MM.1S (cell line): ENCODE measurements at regions not wholly inside any gene's neighbourhood (a gene's known extent, or its start where the extent isn't known, plus 50 kb on each side); places are given as distances from the start of the nearest gene placed in this dataset.

Experiments used
- DNase-seq: peaks from one replicate; pipeline ENCODE4 v3.0.0-alpha.2; 2015
- H2AFZ ChIP-seq: fragments of 300-600 bp; sonication (generic); 2 replicates; pipeline ENCODE4 v1.6.0; 2016; ENCODE audit warnings: antibody characterized with exemption, low read length
- H3F3A ChIP-seq: fragments of 300-600 bp; sonication (generic); 2 replicates; pipeline ENCODE4 v1.6.1; 2016; ENCODE audit warnings: mild to moderate bottlenecking, antibody characterized with exemption, low read length, moderate library complexity, mixed read lengths; ENCODE audit not compliant: insufficient read depth
- H3K27ac ChIP-seq: fragments of 300-600 bp; sonication (generic); 2 replicates; pipeline ENCODE4 v1.5.1; 2016; ENCODE audit warnings: mild to moderate bottlenecking, low read length
- H3K27me3 ChIP-seq: fragments of 300-600 bp; sonication (generic); replicated peaks from 2 replicates; pipeline ENCODE4 v1.6.0; 2016; ENCODE audit warnings: low read length; ENCODE audit not compliant: insufficient read depth
- H3K36me3 ChIP-seq: fragments of 300-600 bp; sonication (generic); replicated peaks from 2 replicates; pipeline ENCODE4 v1.6.1; 2016; ENCODE audit warnings: mild to moderate bottlenecking, low read length, mixed read lengths; ENCODE audit not compliant: insufficient read depth
- H3K4me1 ChIP-seq: fragments of 300-600 bp; sonication (generic); 2 replicates; pipeline ENCODE4 v1.6.1; 2016; ENCODE audit warnings: low read length, mixed read lengths
- H3K4me2 ChIP-seq: fragments of 300-600 bp; sonication (generic); 2 replicates; pipeline ENCODE4 v1.6.0; 2016; ENCODE audit warnings: low read depth, low read length
- H3K4me3 ChIP-seq: fragments of 300-600 bp; sonication (generic); 2 replicates; pipeline ENCODE4 v1.5.1; 2016; ENCODE audit warnings: low read length, mixed read lengths
- H3K79me2 ChIP-seq: fragments of 300-600 bp; sonication (generic); 2 replicates; pipeline ENCODE4 v1.6.1; 2016; ENCODE audit warnings: mixed run types, low read length, mixed read lengths
- H3K9ac ChIP-seq: fragments of 300-600 bp; sonication (generic); 2 replicates; pipeline ENCODE4 v1.6.1; 2016; ENCODE audit warnings: low read length, mixed read lengths
- H3K9me2 ChIP-seq: fragments of 300-600 bp; sonication (generic); replicated peaks from 2 replicates; pipeline ENCODE4 v1.6.1; 2016; ENCODE audit warnings: mild to moderate bottlenecking, low read length, mixed read lengths; ENCODE audit not compliant: insufficient read depth
- H3K9me3 ChIP-seq: fragments of 300-600 bp; sonication (generic); replicated peaks from 2 replicates; pipeline ENCODE4 v1.6.1; 2016; ENCODE audit warnings: mild to moderate bottlenecking, low read length, mixed read lengths; ENCODE audit not compliant: insufficient read depth
- H4K20me1 ChIP-seq: fragments of 300-600 bp; sonication (generic); 2 replicates; pipeline ENCODE4 v1.6.1; 2016; ENCODE audit warnings: mild to moderate bottlenecking, low read length, moderate library complexity, mixed read lengths; ENCODE audit not compliant: insufficient read depth
- EZH2 ChIP-seq: fragments of 300-600 bp; sonication (generic); optimal IDR thresholded peaks from 2 replicates; pipeline ENCODE3; 2017; ENCODE audit warnings: low read depth, mild to moderate bottlenecking, antibody characterized with exemption, low read length, mixed read lengths
- EZH2phosphoT487 ChIP-seq: fragments of 300-600 bp; sonication (generic); IDR thresholded peaks from 2 replicates; pipeline ENCODE4 v1.6.1; 2018; ENCODE audit warnings: antibody characterized with exemption, low read length
- TF ChIP-seq, protein P1 (sequence below): fragments of 300-600 bp; sonication (generic); IDR thresholded peaks from 2 replicates; pipeline ENCODE4 v1.5.1; 2016; ENCODE audit warnings: antibody characterized with exemption, low read length, mixed read lengths

DNA sequence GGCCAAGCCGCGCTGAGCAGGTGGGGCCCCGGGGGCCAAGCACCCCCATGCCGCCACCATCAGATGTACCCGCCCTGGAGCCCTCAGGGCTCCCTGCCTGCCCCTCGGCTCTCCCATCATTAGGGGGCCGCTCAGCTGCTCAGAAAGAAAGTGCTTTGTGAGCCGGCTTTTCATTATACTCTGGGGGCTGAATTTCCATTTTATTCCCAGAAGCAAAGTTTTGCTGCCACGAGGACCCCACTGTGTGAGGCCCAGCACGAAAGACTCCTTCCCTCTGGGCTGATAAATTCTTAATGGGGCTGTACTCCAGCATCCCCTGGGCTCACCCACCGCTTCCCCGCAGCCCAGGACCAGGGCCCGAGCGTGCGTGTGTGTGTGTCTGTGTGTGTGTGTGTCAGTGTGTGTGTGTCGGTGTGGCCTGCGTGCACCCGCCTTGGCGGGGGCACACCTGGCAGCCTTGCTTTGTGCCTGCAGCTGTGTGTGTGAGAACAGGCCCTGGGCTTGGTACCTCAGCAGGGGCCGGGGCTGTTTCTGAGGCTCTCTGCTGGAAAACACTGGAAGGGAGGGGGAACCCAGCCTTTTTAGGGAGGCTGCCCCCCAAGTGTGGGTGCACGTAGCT, 103.0 kb upstream of the GSE1 start:
- Histone ChIP-seq H3K27me3 (peaks cover 54% of the 10 kb centered on the region), H3F3A (no peaks in the 10 kb centered on the region), H4K20me1 (no peaks in the 10 kb centered on the region), H3K4me3 (no peak overlapping the region), H3K4me2 (no peak overlapping the region), H3K27ac (no peak overlapping the region), H3K36me3 (no peaks in the 10 kb centered on the region), H3K9ac (no peak overlapping the region), H3K9me3 (no peaks in the 10 kb centered on the region), H2AFZ (no peak overlapping the region), H3K4me1 (no peaks in the 10 kb centered on the region), H3K9me2 (no peaks in the 10 kb centered on the region), H3K79me2 (no peaks in the 10 kb centered on the region)
- DNase-seq, result no peak
- TF ChIP-seq EZH2 (no peak), EZH2phosphoT487 (no peak)
- TF ChIP-seq, protein P1, sequence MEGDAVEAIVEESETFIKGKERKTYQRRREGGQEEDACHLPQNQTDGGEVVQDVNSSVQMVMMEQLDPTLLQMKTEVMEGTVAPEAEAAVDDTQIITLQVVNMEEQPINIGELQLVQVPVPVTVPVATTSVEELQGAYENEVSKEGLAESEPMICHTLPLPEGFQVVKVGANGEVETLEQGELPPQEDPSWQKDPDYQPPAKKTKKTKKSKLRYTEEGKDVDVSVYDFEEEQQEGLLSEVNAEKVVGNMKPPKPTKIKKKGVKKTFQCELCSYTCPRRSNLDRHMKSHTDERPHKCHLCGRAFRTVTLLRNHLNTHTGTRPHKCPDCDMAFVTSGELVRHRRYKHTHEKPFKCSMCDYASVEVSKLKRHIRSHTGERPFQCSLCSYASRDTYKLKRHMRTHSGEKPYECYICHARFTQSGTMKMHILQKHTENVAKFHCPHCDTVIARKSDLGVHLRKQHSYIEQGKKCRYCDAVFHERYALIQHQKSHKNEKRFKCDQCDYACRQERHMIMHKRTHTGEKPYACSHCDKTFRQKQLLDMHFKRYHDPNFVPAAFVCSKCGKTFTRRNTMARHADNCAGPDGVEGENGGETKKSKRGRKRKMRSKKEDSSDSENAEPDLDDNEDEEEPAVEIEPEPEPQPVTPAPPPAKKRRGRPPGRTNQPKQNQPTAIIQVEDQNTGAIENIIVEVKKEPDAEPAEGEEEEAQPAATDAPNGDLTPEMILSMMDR, result no peak

DNA sequence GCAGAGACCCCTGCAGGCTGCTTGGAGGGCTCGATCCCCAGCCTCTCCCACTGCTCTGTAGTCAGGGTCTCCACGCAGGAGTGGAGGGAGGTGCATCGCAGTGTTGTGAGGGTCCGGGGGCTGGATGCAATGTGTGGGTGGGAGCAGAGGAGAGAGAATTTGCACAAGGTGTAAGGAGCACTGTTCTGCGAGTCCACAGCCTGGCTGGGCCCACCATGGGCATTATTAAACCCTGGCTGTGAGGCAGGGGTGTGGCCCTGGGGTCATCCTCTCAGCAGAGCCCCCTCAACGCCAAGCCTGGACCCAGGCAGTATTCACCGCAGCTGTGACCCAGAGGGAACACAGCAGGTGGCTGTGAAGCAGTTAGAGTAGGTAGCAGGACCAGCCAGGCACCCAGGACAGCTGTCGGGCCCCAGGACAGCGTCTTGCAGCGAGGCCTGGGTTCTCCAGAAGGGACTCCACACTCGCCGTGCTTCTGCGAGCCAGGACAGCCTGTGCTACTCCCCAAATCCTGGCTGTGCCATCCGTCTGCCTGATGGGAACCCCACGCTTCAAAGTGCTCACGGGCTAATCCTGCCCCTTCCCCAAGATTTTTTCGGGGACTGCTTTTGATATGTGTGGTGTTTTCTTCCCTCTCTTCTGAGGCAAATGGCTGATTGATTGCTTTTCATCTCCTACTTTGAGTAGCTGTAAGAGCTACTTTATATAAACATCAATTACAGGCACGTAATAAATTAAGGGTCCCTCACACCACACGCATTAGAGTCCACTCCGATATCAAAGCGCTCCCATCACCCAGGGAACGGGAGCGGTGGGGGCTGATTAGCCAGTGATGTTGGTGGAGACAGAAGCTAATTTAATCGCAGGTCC, 100.9 kb upstream of the GSE1 start:
- DNase-seq, result no peak
- H3F3A ChIP-seq, result no peaks in the 10 kb centered on the region
- H3K79me2 ChIP-seq, result no peaks in the 10 kb centered on the region
- no peaks in the 10 kb centered on the region for H4K20me1 ChIP-seq
- H3K36me3 ChIP-seq, result no peaks in the 10 kb centered on the region
- no peak overlapping the region for H3K27ac ChIP-seq
- no peak overlapping the region for H3K4me3 ChIP-seq
- no peak overlapping the region for H3K9ac ChIP-seq
- TF ChIP-seq, protein P1, result no peak
- TF ChIP-seq EZH2phosphoT487 (no peak), EZH2 (no peak)
- H3K4me2 ChIP-seq, result no peak overlapping the region
- H2AFZ ChIP-seq, result no peak overlapping the region
- peaks cover 64% of the 10 kb centered on the region for H3K27me3 ChIP-seq
- H3K9me2 ChIP-seq, result no peaks in the 10 kb centered on the region
- no peaks in the 10 kb centered on the region for H3K4me1 ChIP-seq
- no peaks in the 10 kb centered on the region for H3K9me3 ChIP-seq

DNA sequence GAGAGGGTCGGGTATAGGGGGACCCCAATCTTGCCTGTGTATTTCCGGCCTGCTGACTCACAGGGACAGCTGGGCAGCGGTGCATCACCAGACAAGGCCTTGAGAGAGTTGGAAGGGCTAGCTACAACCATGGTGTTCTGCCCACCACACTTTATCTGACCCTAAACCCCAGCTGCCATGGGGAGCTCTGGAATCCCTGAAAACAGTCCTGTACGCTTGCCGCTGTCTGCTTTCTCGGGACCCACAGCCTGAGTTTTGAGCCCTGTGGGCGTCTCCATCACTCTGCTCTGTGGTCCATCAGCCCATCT, 100.4 kb upstream of the GSE1 start:
- no peak for DNase-seq
- Histone ChIP-seq H3K9me2 (no peaks in the 10 kb centered on the region), H4K20me1 (no peaks in the 10 kb centered on the region), H3K36me3 (no peaks in the 10 kb centered on the region), H3F3A (no peaks in the 10 kb centered on the region), H3K9me3 (no peaks in the 10 kb centered on the region), H3K9ac (no peak overlapping the region), H2AFZ (no peak overlapping the region), H3K27me3 (peaks cover 66% of the 10 kb centered on the region), H3K4me2 (no peak overlapping the region), H3K79me2 (no peaks in the 10 kb centered on the region), H3K27ac (no peak overlapping the region), H3K4me1 (no peaks in the 10 kb centered on the region), H3K4me3 (no peak overlapping the region)
- TF ChIP-seq EZH2 (no peak), EZH2phosphoT487 (no peak)
- TF ChIP-seq, protein P1, result no peak
